H7 (cell line): ENCODE measurements at regions not wholly inside any gene's neighbourhood (a gene's known extent, or its start where the extent isn't known, plus 50 kb on each side); places are given as distances from the start of the nearest gene placed in this dataset.

Source experiments
- DNase-seq: peaks from one replicate; pipeline ENCODE4 v3.0.0; 2012
- H3K27me3 ChIP-seq: 2 replicates; pipeline ENCODE4 v1.6.0; 2011; ENCODE audit warnings: mild to moderate bottlenecking, low read length; ENCODE audit not compliant: control insufficient read depth, insufficient read depth
- H3K36me3 ChIP-seq: replicated peaks from 2 replicates; pipeline ENCODE4 v1.5.1; 2011; ENCODE audit warnings: low read length; ENCODE audit not compliant: control insufficient read depth, insufficient read depth
- H3K4me3 ChIP-seq: 2 replicates; pipeline ENCODE4 v1.5.1; 2011; ENCODE audit warnings: low read depth, mild to moderate bottlenecking, control low read depth, low read length, moderate library complexity; ENCODE audit not compliant: insufficient read depth

DNA sequence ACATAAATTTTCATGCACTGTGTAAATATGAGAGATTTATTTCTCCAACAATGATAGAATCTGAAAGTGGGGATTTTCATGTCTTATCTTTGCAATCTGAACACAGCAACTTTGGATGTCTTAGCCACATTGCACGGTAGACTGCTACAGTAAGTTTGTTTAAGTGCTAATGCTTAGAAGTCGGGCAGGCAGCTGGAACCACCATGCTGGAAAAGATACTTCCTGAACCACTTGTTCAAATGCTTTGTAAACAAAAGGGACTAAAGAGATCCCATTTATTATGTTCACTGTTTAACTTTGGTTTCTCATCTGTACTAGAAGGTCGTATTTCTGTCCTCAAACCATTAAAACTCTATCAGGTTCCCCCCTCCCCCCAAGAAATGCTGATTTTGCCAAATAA, 555.9 kb upstream of the DIPK2B start:
- Histone ChIP-seq H3K27me3 (no peaks in the 10 kb centered on the region), H3K4me3 (no peak overlapping the region), H3K36me3 (peaks cover 1% of the 10 kb centered on the region; the same call in 1 of the 2 replicates)
- no peak for DNase-seq

DNA sequence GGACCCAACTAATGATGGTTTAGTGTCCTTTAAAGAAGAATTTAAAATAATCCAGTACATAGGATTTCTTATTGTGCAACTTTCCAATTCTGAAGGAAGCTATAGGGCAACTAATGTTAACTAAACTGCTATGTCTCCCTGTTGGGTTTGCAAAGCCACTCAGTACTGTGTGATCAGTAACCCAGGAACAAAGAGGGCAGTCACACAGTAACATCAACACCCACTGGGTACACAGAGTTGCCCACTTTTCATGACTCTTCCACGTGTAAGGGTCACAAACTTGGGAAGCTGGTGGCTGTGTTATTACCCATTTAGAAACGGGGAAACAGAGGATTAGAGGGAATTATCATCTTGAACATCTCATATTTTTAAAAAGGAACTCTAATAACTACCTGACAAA, 555.0 kb upstream of the DIPK2B start:
- Histone ChIP-seq H3K36me3 (peaks cover 1% of the 10 kb centered on the region; the same call in 1 of the 2 replicates), H3K4me3 (no peak overlapping the region), H3K27me3 (no peaks in the 10 kb centered on the region)
- no peak for DNase-seq

DNA sequence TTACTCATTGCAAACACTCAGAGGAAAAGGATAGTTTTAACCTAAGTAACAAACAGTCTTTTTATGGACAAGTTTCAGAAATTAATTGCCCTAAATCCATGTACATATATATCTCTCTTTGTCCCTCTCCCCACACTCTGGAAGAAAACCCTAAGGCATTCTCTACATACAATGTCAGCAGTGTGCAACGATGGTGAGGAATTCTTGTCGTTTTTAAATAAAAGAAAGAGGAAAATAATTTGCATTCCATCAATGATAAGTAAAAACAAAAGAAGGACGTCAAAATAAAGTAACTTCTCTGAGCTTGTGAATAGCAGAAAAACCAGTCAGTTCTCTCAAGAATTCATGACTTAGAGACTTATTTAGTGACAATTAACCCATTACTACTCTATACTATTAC, 550.5 kb upstream of the DIPK2B start:
- H3K4me3 ChIP-seq: no peak overlapping the region
- peaks cover 9% of the 10 kb centered on the region for H3K36me3 ChIP-seq
- no peak for DNase-seq
- no peaks in the 10 kb centered on the region for H3K27me3 ChIP-seq

DNA sequence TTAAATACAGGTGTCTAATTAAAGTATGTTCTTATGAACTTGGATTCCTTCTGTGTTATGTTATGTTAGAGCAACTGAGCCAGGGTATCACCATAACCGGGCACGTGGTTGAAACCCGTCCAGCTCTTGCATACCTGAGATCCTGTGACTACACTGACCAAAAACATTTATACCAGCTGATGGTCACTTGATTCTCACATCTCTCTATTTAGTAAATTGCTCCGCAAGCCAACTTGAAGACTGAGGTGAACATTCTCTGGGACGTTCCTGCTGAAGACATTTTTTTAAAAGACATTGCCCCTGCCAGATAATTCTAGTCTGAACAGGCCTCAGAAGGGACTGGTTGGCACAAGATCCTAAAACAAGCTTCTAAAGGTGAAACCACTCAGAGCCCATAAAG, 550.0 kb upstream of the DIPK2B start:
- Histone ChIP-seq H3K36me3 (peaks cover 14% of the 10 kb centered on the region), H3K4me3 (no peak overlapping the region), H3K27me3 (no peaks in the 10 kb centered on the region)
- no peak for DNase-seq

DNA sequence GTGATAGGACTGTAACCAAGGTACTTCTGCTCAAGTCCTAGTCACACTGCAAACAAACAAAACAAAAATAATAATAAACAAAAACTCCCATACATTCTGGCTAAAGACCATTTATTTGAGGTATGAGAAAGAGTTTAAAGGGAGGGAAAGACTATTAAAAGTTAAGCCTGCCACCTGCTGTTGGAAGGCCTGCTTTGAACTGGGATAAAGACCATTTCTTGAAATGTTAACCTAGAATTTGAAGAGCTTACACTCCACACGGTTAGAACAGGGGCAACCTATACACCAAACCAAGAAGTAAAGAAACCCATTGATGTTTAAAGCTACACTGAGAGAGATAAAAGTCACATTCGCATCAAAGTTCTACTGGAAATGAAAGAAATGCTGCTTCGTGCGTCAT, 548.7 kb upstream of the DIPK2B start:
- no peak overlapping the region for H3K4me3 ChIP-seq
- H3K36me3 ChIP-seq: peaks cover 14% of the 10 kb centered on the region
- no peak for DNase-seq
- no peaks in the 10 kb centered on the region for H3K27me3 ChIP-seq

DNA sequence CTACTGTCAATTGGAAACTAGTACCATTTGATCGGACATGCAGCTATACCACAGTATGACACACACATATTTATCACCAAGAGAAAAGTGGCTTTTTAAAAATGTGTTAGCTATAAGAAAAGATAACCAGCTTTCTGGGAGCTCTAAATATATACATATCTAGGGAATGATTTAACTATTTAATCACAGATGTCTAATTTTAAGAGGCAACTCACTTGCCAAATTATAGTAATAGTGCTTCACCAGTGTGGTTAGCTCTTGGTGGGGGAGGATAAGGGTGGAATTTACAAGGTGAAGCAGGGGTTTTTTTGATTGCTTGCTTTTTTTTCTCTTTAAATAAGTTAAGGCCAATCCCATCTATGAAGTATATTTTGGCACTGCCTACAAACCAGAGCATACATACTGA, 547.7 kb upstream of the DIPK2B start:
- Histone ChIP-seq H3K27me3 (no peaks in the 10 kb centered on the region), H3K36me3 (peaks cover 12% of the 10 kb centered on the region), H3K4me3 (no peak overlapping the region)
- no peak for DNase-seq

DNA sequence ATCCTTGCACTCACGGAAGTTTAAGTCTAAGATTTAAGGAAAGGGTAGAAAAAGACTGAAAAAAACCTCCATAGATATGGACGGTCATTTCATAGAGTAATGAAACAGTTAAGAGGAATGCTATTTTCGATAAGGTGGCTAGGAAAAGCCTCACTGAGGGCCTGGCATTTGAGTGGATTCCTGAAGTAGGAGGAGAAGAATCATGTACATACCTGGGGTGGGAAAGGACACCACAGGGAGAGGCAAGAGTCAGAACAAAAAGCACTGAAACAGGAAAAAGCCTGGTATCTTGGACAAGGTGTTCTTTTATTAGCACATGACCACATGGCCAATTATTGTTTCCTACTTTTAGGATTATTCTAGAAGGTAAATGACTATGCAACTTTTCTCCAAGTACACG, 547.2 kb upstream of the DIPK2B start:
- DNase-seq: no peak
- Histone ChIP-seq H3K27me3 (no peaks in the 10 kb centered on the region), H3K4me3 (no peak overlapping the region), H3K36me3 (peaks cover 12% of the 10 kb centered on the region)

DNA sequence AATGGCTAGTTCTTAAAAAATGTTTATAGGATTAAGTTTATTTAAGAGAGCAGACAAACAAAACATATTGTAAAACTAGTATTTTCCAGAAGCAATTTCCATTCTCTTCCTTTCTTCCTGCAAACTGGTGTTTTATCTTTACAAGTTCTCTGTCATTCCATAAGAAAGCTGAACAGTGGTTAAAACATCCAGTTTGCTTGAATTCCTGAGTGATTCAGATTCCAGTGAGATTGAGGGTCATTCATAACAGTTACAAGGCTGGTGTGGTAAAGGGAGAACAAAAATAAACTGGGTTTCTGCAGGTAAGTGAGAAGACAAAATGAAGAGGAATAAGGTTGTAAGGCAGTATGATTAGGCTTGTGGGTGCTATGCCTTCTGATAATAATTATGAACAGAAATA, 544.8 kb upstream of the DIPK2B start:
- H3K4me3 ChIP-seq: no peak overlapping the region
- peaks cover 12% of the 10 kb centered on the region for H3K36me3 ChIP-seq
- no peak for DNase-seq
- H3K27me3 ChIP-seq: no peaks in the 10 kb centered on the region

DNA sequence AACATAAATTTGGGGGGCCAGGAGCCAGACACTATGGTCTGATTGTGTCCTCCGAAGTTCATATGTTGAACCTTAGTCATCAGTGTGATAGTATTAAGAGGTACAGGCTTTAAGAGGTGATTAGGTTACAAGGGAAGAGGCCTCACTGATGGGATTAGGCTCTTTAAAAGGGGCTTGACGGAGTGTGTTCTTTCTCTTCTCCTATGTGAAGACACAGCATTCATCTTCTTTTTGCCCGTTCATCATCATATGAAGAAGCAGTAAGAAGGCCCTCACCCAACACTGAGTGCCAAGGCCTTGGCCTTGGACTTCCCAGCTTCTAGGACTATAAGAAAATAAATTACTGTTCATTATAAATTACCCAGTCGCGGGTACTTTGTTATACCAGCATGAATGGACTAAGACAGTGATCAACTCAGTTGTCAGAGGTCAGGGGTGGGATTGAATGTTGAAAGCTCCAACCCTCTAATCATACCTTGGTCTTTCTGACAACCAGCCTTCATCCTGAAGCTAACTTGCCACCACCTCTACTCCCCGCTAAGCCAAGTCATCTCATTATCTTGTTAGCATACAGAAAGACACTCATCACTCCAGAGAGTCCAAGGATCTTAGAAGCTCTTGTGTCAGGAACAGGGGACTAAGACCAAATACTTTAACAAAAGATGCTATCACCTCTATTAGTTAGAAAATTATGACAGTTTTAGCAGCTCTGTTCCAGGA, 543.4 kb upstream of the DIPK2B start:
- Histone ChIP-seq H3K27me3 (no peaks in the 10 kb centered on the region), H3K36me3 (peaks cover 12% of the 10 kb centered on the region), H3K4me3 (no peak overlapping the region)
- no peak for DNase-seq

DNA sequence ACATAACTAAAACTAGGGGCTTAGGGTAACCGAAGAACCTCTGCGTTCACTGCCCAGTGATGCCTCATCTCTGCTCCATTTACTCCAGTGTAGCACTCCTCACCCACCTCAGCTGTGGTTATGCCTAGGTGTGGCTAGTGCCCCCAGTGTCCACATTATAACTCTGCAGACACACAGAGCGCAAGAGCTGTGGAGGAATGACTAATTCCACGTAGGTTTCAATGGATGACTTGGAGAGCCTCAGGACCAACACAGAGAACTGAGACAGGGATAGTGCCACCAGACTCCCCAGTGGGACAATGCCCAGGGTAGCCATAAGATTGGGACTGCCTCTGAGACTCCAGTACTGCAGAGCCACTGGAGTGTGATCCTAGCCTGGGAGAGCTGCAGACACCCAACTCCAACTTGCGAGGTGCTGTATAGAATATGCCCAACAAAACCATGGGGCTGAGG, 542.4 kb upstream of the DIPK2B start:
- no peak overlapping the region for H3K4me3 ChIP-seq
- H3K36me3 ChIP-seq: peaks cover 12% of the 10 kb centered on the region
- H3K27me3 ChIP-seq: no peaks in the 10 kb centered on the region
- no peak for DNase-seq

DNA sequence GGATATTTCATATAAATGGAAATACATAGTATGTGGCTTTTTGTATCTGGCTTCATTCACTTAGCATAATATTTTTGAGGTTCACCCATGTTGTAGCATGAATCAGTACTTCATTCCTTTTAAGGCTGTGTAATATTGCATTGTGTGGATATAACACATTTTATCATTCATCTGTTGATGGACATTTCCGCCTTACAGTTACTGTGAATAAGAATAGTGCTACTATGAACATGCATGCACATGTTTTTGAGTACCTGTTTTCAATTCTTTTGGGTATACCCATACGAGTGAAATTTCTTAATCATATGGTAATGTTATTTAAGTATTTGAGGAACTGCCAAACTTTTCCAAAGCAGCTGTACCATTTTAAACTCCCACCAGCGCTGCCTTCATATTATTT, 539.6 kb upstream of the DIPK2B start:
- Histone ChIP-seq H3K4me3 (no peak overlapping the region), H3K27me3 (no peaks in the 10 kb centered on the region), H3K36me3 (no peaks in the 10 kb centered on the region)
- no peak for DNase-seq

DNA sequence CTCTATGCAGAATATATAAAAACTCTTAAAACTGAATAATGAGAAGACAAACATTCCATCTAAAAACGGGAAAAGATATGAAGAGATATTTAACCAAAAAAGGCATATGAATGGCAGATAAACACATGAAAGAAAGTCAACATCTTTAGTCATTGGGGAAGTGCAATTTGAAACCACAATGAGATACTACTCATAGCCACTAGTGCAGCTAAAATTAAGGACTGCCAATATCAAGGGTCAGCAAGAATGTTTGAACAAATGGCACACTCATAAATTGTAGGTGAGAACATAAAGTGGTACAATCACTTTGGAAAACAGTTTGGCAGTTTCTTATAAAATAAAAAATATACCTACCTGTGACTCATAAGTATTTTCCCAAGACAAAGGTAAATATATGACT, 534.9 kb upstream of the DIPK2B start:
- DNase-seq: no peak

DNA sequence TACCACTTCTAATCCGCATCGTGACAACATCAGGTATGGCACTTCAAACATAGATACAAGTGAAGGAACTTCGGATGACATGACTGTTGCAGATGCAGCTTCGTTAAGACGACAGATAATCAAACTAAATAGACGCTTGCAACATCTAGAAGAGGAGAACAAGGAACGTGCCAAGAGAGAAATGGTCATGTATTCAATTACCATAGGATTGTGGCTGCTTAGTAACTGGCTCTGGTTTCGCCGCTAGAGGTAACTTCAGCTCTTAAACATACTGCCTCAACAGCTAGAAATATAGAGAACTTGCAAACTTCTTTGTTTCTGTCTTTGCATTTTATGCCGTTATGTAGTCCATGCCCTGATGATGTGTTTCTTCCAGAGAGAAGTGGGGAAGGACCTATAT, 530.8 kb upstream of the DIPK2B start:
- no peak for DNase-seq
- H3K27me3 ChIP-seq: no peaks in the 10 kb centered on the region
- H3K36me3 ChIP-seq: no peaks in the 10 kb centered on the region
- no peak overlapping the region for H3K4me3 ChIP-seq

More for the DNA sequence above, 534.9 kb upstream of the DIPK2B start:
- H3K4me3 ChIP-seq: no peak overlapping the region
- no peaks in the 10 kb centered on the region for H3K27me3 ChIP-seq
- H3K36me3 ChIP-seq: no peaks in the 10 kb centered on the region

DNA sequence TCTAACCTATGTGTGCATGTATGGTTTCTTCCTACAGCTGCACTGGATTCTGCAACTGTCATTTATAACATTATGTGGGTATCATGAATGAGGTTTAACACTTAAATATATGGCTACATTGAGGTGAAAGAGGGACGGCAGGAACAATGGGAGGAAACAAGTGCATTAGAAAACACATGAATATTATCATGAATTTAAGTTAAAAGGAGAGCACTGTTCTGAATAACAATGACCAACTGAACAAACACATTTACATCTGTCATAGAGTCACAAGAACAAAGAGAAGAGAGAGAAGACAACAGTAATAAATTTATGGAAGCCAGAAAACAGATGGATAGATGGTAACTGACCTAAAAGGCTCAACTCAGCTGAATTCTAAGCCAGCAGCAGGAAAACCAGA, 527.1 kb upstream of the DIPK2B start:
- Histone ChIP-seq H3K36me3 (no peaks in the 10 kb centered on the region), H3K4me3 (no peak overlapping the region), H3K27me3 (no peaks in the 10 kb centered on the region)
- no peak for DNase-seq

DNA sequence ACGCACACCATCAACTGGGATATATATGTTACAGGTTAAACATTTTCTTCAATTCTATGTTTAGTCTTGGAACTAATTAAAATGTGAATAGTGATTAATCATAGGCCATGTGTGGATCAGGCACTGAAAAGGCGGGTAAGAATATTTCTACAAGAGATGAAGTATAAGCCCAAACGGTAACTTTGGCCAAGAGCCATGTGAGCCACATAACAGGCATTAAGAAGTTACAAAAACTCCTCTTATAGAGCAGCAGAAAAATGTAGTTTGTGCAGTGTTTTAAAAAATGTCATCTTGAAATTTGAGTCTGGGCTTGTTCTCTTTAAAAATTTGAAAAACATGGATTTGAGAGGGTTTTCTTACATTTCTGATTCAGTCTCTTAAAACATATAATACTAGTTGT, 521.8 kb upstream of the DIPK2B start:
- Histone ChIP-seq H3K4me3 (no peak overlapping the region), H3K36me3 (no peaks in the 10 kb centered on the region), H3K27me3 (no peaks in the 10 kb centered on the region)
- no peak for DNase-seq
